ENCODE measurements at regions not wholly inside any gene's neighbourhood (a gene's known extent, or its start where the extent isn't known, plus 50 kb on each side); places are given as distances from the start of the nearest gene placed in this dataset.

GRCh38 chr2:126085011-126085795 lies 570.8 kb upstream of the GYPC start:
- Mint-ChIP-seq H3K9me3 (no peaks in the 10 kb centered on the region; the same call in 2 of the 3 replicates), H3K4me1 (peaks cover 8% of the 10 kb centered on the region), H3K36me3 (ENCODE audit: low read depth) (no peaks in the 10 kb centered on the region), H3K4me3 (no peak overlapping the region), H3K27ac (no peak overlapping the region), H3K27me3 (ENCODE audit: insufficient read depth, low read depth, poor library complexity) (peaks cover 4% of the 10 kb centered on the region)
- no peak overlapping the region for H3K27ac ChIP-seq (ENCODE audit: low read depth)
- no peaks in the 10 kb centered on the region for H3K27me3 ChIP-seq (ENCODE audit: insufficient read depth)
- no peaks in the 10 kb centered on the region for H4K20me1 ChIP-seq (replicated peaks; ENCODE audit: insufficient read depth)
- no peaks in the 10 kb centered on the region for H3F3A ChIP-seq (replicated peaks; ENCODE audit: low read depth)
- H3K4me2 ChIP-seq, result no peak overlapping the region
- H3K4me1 ChIP-seq (ENCODE audit: insufficient read depth), result no peaks in the 10 kb centered on the region
- no peaks in the 10 kb centered on the region for H3K36me3 ChIP-seq (ENCODE audit: insufficient read depth)
- TF ChIP-seq STAT1 (IDR thresholded peaks at IDR 0.05; ENCODE audit: unreplicated experiment) (no peak), NANOG (IDR thresholded peaks at IDR 0.05; ENCODE audit: borderline replicate concordance) (no peak), EZH2 (IDR thresholded peaks at IDR 0.05; ENCODE audit: low read depth, unreplicated experiment) (no peak), JUNB (IDR thresholded peaks at IDR 0.05; ENCODE audit: unreplicated experiment) (no peak), EZH2phosphoT487 (IDR thresholded peaks at IDR 0.05; ENCODE audit: unreplicated experiment) (no peak), ETS1 (IDR thresholded peaks at IDR 0.05) (no peak), CTCF (conservative IDR thresholded peaks at IDR 0.05; ENCODE audit: low read depth in 2 of 2) (no peak), CREB1 (CRISPR knock-in tag; IDR thresholded peaks at IDR 0.05; ENCODE audit: low read depth) (no peak), POLR2AphosphoS5 (IDR thresholded peaks at IDR 0.05; ENCODE audit: low read depth) (no peak), REST (IDR thresholded peaks at IDR 0.05; ENCODE audit: unreplicated experiment) (no peak), ZNF114 (CRISPR knock-in tag; IDR thresholded peaks at IDR 0.05) (no peak), ZNF331 (CRISPR knock-in tag; IDR thresholded peaks at IDR 0.05; ENCODE audit: low read depth) (no peak)
- TF ChIP-seq, protein P1, sequence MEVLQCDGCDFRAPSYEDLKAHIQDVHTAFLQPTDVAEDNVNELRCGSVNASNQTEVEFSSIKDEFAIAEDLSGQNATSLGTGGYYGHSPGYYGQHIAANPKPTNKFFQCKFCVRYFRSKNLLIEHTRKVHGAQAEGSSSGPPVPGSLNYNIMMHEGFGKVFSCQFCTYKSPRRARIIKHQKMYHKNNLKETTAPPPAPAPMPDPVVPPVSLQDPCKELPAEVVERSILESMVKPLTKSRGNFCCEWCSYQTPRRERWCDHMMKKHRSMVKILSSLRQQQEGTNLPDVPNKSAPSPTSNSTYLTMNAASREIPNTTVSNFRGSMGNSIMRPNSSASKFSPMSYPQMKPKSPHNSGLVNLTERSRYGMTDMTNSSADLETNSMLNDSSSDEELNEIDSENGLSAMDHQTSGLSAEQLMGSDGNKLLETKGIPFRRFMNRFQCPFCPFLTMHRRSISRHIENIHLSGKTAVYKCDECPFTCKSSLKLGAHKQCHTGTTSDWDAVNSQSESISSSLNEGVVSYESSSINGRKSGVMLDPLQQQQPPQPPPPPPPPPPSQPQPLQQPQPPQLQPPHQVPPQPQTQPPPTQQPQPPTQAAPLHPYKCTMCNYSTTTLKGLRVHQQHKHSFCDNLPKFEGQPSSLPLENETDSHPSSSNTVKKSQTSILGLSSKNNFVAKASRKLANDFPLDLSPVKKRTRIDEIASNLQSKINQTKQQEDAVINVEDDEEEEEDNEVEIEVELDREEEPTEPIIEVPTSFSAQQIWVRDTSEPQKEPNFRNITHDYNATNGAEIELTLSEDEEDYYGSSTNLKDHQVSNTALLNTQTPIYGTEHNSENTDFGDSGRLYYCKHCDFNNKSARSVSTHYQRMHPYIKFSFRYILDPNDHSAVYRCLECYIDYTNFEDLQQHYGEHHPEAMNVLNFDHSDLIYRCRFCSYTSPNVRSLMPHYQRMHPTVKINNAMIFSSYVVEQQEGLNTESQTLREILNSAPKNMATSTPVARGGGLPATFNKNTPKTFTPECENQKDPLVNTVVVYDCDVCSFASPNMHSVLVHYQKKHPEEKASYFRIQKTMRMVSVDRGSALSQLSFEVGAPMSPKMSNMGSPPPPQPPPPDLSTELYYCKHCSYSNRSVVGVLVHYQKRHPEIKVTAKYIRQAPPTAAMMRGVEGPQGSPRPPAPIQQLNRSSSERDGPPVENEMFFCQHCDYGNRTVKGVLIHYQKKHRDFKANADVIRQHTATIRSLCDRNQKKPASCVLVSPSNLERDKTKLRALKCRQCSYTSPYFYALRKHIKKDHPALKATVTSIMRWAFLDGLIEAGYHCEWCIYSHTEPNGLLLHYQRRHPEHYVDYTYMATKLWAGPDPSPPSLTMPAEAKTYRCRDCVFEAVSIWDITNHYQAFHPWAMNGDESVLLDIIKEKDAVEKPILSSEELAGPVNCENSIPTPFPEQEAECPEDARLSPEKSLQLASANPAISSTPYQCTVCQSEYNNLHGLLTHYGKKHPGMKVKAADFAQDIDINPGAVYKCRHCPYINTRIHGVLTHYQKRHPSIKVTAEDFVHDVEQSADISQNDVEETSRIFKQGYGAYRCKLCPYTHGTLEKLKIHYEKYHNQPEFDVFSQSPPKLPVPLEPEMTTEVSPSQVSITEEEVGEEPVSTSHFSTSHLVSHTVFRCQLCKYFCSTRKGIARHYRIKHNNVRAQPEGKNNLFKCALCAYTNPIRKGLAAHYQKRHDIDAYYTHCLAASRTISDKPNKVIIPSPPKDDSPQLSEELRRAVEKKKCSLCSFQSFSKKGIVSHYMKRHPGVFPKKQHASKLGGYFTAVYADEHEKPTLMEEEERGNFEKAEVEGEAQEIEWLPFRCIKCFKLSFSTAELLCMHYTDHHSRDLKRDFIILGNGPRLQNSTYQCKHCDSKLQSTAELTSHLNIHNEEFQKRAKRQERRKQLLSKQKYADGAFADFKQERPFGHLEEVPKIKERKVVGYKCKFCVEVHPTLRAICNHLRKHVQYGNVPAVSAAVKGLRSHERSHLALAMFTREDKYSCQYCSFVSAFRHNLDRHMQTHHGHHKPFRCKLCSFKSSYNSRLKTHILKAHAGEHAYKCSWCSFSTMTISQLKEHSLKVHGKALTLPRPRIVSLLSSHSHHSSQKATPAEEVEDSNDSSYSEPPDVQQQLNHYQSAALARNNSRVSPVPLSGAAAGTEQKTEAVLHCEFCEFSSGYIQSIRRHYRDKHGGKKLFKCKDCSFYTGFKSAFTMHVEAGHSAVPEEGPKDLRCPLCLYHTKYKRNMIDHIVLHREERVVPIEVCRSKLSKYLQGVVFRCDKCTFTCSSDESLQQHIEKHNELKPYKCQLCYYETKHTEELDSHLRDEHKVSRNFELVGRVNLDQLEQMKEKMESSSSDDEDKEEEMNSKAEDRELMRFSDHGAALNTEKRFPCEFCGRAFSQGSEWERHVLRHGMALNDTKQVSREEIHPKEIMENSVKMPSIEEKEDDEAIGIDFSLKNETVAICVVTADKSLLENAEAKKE (CRISPR knock-in tag; IDR thresholded peaks at IDR 0.05), result no peak
- H3K79me2 ChIP-seq (replicated peaks; ENCODE audit: insufficient read depth), result no peaks in the 10 kb centered on the region
- H2AFZ ChIP-seq, result no peak overlapping the region
- H3K4me3 ChIP-seq, result no peak overlapping the region
- DNase-seq (ENCODE audit: low spot score) (no peak), ATAC-seq (no peak)
- H3K9me2 ChIP-seq (ENCODE audit: insufficient read depth), result no peaks in the 10 kb centered on the region
